ENCODE measurements at regions not wholly inside any gene's neighbourhood (a gene's known extent, or its start where the extent isn't known, plus 50 kb on each side); places are given as distances from the start of the nearest gene placed in this dataset.

DNA sequence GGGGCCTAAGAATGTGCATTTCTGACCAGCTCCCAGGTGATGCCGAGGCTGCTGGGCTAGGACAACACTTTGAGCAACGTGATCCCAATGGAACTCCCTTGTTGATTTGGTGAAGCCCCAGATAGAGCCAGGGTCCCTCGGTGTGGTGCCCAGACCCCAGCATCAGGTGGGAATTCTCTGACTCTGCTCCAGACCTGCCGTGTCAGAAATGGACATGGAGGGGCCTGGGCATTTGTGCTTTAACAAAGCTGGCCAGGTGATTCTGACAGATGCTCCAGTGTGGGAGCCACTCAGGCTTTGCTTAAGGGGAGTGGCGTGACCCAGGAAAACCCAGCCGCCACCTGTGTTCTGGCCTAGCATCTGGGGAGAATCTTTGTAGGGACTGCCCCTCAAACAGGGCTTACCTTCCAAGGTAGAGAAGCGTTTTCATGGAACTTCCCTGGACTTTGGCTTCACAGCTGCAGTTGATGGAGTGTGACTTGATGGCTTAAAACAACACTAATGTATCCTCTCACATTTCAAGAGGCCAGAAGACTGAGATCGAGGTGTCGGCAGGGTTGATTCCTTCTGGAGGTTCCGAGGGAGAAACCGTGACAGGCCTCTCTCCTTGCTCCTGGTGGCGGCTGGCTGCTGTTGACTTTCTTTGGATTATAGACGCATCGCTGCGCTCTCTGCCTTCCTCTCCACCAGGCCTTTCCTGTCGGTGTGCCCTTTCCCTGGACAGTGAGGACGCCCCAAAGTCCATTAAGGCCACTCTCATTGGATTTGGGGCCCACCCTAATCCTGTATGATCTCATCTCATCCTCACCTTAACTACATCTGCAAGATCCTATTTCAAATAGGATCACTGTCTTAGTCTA lies 57.0 kb upstream of the HDAC4 start:
- ATAC-seq (ENCODE audit: low FRiP score) (no peak), DNase-seq (ENCODE audit: low spot score) (no peak)
- TF ChIP-seq, protein P1, sequence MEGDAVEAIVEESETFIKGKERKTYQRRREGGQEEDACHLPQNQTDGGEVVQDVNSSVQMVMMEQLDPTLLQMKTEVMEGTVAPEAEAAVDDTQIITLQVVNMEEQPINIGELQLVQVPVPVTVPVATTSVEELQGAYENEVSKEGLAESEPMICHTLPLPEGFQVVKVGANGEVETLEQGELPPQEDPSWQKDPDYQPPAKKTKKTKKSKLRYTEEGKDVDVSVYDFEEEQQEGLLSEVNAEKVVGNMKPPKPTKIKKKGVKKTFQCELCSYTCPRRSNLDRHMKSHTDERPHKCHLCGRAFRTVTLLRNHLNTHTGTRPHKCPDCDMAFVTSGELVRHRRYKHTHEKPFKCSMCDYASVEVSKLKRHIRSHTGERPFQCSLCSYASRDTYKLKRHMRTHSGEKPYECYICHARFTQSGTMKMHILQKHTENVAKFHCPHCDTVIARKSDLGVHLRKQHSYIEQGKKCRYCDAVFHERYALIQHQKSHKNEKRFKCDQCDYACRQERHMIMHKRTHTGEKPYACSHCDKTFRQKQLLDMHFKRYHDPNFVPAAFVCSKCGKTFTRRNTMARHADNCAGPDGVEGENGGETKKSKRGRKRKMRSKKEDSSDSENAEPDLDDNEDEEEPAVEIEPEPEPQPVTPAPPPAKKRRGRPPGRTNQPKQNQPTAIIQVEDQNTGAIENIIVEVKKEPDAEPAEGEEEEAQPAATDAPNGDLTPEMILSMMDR (IDR thresholded peaks at IDR 0.05) = no peak

DNA sequence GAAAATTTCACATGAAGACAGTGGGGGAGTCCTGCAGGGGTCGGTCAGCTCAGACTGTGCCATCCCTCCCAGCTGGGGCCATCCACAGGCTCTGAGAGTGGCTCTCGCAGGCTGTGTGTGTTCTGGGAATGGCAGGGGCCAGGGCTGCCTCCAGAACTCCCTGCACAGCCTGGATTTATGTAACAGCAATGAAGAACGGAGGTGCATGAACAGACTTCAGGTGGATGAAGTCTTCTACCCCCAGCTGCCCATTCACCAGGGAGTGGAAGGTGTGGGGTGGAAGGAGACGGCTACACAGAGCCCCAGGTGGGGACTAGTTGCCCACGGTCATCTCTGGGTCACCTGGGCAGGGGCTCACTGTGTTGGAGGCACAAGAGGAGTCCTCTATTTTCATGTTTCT lies 56.1 kb upstream of the HDAC4 start:
- TF ChIP-seq, protein P1 (IDR thresholded peaks at IDR 0.05) = no peak
- DNase-seq (ENCODE audit: low spot score) (no peak), ATAC-seq (ENCODE audit: low FRiP score) (no peak)

DNA sequence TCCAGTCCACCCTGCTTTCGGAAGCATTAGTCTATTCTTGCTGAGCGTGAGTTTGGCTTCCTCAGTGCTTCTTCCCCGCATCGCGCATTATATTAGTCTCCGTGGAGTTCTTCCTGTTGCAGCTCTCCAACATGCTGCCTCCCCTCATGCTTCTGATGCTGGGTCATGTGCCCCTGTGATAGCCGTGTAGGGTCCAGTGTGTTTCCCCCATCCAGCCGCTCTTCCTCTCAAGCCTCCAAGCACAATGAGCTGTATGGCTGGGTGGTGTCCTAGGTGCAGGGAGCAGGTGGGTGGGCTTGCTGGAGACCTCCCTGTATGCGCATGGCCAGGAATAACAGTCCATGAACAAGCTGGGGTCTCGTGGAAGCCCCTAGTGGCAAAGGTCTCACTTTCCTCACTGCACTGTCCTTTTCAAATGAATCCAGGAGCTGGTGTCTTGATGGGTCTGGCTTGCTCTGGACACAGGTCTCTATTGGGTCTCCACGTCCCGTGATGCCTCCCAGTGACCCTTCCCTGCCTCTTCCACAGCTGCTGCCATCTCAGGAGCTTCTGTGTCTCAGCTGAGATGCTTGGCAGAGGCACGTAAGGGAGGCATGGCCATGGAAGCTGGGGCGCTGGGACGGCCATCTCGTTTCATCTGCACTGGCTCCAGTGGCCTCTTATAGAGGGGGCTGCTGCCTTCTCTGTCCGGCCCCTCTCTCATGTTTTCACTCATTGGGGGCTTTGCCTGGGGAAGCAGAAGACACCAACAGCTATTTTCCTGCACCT lies 54.8 kb upstream of the HDAC4 start:
- ATAC-seq (ENCODE audit: low FRiP score) = no peak
- TF ChIP-seq, protein P1 (IDR thresholded peaks at IDR 0.05) = no peak
- DNase-seq (ENCODE audit: low spot score) = no peak

DNA sequence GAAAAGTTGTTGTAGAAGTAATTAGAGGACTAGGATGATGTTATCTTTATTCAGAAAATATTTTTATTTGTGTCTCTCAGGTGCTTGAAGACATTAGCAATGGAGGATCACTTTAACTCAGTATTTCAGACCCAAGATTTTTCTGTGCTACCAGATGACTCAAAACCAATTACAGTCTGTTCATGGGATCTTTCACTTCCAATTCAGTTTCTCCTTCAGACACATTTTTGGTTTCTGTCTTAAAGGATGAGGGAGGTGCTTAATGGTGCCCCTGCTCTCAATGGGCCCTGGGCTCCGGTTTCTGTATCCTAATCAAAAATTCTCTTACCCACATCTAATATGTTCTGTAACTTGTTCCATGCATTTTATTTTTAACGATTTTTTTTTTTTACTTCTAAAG lies 53.7 kb upstream of the HDAC4 start:
- no peak for ATAC-seq (ENCODE audit: low FRiP score)

More for the DNA sequence above, 53.7 kb upstream of the HDAC4 start:
- TF ChIP-seq, protein P1 (IDR thresholded peaks at IDR 0.05) = no peak
- DNase-seq (ENCODE audit: low spot score) = no peak

Data from omental fat pad (tissue), 3 donors.